Muscle of leg (tissue), 3 donors: ENCODE measurements at regions not wholly inside any gene's neighbourhood (a gene's known extent, or its start where the extent isn't known, plus 50 kb on each side); places are given as distances from the start of the nearest gene placed in this dataset.

Source experiments
- DNase-seq: peaks from one replicate; pipeline ENCODE4 v3.0.0; 2013
- H3K27ac ChIP-seq: one replicate; pipeline ENCODE4 v1.5.1; 2013; ENCODE audit warnings: mild to moderate bottlenecking, low read length, control low read depth
- H3K27me3 ChIP-seq: one replicate; pipeline ENCODE4 v1.6.1; 2013; ENCODE audit warnings: low read length; ENCODE audit not compliant: control insufficient read depth, insufficient read depth
- H3K36me3 ChIP-seq: one replicate; pipeline ENCODE4 v1.6.1; 2013; ENCODE audit warnings: low read length; ENCODE audit not compliant: control insufficient read depth, insufficient read depth
- H3K4me1 ChIP-seq: one replicate; pipeline ENCODE4 v1.6.1; 2013; ENCODE audit warnings: low read length; ENCODE audit not compliant: control insufficient read depth, insufficient read depth
- H3K4me3 ChIP-seq: one replicate; pipeline ENCODE4 v1.5.1; 2013; ENCODE audit warnings: low read length, control low read depth
- H3K9me3 ChIP-seq: replicated peaks from 2 replicates; pipeline ENCODE4 v1.6.1; 2013; ENCODE audit warnings: low read depth, low read length; ENCODE audit not compliant: control insufficient read depth
- WGBS: methylation state at CpG from one replicate; pipeline ENCODE4 v1.1.5; 2013; ENCODE audit warnings: missing lambda C conversion rate; ENCODE audit not compliant: insufficient coverage; 5-methylcytosine and 5-hydroxymethylcytosine counted together

DNA sequence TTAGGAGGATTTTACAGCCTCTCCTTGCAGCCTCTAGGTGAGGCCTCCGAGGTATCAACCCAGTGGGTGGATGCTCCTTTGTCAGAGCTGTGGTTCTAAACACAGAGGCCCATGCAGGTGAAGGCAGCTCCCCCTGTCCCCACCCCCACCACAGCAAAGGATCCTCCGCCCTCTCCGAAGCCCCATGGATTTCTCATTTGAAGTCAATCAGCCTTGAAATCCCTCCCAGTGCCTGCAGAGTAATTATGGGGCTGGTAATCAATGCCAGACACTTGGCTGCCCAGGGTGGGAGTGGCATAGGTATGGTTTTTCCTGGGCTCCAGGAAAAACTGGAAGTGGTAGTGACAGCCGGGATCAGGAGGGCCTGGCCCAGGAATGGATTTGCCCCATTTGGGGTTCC, 119.5 kb upstream of the CSF3R start:
- H3K4me1 ChIP-seq: no peaks in the 10 kb centered on the region
- WGBS: 42% methylated on average over 2 of the region's 4 CpGs
- DNase-seq: no peak
- H3K27ac ChIP-seq: no peak overlapping the region
- H3K36me3 ChIP-seq: no peaks in the 10 kb centered on the region
- no peak overlapping the region for H3K4me3 ChIP-seq
- H3K27me3 ChIP-seq: peaks cover 2% of the 10 kb centered on the region
- no peaks in the 10 kb centered on the region for H3K9me3 ChIP-seq

DNA sequence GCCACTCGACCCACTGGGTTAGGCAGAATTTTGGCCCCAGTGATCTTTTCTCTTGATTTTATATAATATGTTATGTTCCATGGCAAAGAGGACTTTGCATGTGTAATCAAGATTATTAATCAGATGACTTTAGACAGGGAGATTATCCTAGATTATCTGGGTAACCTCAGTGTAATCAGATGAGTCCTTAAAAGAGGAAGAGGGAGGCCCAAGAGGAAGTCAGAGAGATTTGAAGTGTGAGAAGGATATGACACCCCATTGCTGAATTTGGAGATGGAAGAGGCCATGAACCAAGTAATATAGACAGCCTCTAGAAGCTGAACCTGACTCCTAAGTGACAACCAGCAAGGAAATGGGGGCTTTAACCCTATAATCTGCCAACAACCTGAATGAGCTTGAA, 117.1 kb upstream of the CSF3R start:
- DNase-seq: no peak
- Histone ChIP-seq H3K27me3 (peaks cover 2% of the 10 kb centered on the region), H3K4me1 (no peaks in the 10 kb centered on the region), H3K36me3 (no peaks in the 10 kb centered on the region), H3K4me3 (no peak overlapping the region), H3K9me3 (no peaks in the 10 kb centered on the region), H3K27ac (no peak overlapping the region)
- WGBS: no CpG with 5 or more reads among the region's 1 CpG

DNA sequence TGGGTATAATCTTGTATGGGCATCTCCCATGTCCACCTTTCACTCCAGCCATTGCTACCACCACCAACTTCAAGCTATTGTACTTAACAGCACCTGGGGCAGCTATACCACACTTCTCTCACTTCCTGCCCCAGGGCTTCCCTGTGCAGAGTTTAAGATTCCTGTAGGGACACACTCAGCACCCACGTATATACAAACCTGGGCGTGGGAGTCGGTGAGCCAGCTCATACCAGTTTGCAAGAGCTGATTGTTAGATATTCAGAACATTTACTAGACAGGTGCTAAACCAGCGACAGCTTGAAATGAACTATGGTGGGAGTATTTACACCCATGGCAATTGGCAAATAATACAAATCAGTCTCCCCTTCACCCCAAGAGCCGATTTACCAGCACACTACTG, 114.8 kb upstream of the CSF3R start:
- Histone ChIP-seq H3K27ac (no peak overlapping the region), H3K36me3 (no peaks in the 10 kb centered on the region), H3K4me3 (no peak overlapping the region), H3K4me1 (no peaks in the 10 kb centered on the region), H3K9me3 (no peaks in the 10 kb centered on the region), H3K27me3 (peaks cover 5% of the 10 kb centered on the region)
- WGBS: no CpG with 5 or more reads among the region's 5 CpGs
- no peak for DNase-seq

DNA sequence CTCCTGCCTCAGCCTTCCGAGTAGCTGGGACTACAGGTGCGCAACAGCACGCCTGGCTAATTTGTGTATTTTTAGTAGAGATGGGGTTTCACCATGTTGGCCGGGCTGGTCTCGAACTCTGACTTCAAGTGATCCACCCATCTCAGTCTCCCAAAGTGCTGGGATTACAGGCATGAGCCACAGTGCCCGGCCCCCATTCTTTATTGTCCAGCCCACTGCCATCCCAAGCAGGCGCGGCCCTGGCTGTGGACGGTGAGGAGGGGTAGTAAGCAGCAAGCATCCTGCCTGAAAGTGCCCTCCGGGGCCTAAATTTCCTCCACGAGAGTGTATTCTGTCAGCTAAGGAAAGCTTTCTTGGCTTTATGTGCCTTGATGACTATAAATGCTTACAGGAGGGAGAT, 113.2 kb upstream of the CSF3R start:
- no peaks in the 10 kb centered on the region for H3K36me3 ChIP-seq
- H3K27me3 ChIP-seq: peaks cover 10% of the 10 kb centered on the region
- no peaks in the 10 kb centered on the region for H3K9me3 ChIP-seq
- 56% methylated on average over 6 of the region's 11 CpGs for WGBS
- H3K4me1 ChIP-seq: no peaks in the 10 kb centered on the region
- H3K4me3 ChIP-seq: no peak overlapping the region
- DNase-seq: no peak
- H3K27ac ChIP-seq: no peak overlapping the region

DNA sequence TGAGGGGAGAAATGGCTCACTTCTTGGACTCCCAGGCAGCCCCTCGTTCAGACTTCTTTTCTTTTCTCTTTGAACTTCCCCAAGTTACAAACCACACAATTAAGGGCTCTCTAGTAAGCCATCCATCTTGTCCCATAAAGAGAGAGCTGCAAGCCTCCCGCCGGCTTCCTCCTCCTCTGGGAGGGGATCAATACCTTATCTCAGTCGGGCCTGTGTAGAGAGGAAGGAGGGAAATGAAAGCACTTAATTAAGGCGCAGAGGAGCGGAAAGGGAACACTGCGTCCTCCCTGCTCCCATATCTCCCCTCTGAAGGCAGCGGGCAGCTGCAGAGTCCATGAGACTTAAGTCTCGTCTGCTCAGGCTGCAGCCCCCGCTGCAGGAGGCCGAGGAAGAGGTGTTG, 112.6 kb upstream of the CSF3R start:
- Histone ChIP-seq H3K27ac (no peak overlapping the region), H3K27me3 (peaks cover 13% of the 10 kb centered on the region), H3K4me3 (no peak overlapping the region), H3K4me1 (peaks cover 2% of the 10 kb centered on the region), H3K36me3 (no peaks in the 10 kb centered on the region), H3K9me3 (no peaks in the 10 kb centered on the region)
- WGBS: 40% methylated on average over 2 of the region's 11 CpGs
- DNase-seq: no peak

DNA sequence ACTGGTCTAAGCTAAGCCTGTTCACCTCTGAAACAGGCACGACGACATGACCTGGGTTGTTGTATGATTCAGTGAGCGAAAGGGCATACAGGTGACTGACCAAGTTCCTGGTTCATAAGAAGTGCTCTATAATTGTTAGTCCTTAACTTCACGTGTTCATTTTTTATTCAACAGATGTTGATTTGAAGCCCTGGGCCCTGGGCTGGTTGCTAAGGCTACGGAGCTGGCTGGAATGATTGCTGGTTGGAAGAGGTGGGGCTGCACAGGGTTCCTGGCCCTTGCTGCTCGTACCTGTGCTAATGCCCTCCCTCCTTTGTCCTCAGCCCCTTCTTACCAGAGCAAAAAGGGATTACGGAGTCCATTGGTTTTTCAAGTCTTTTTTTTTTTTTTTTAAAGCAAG, 111.3 kb upstream of the CSF3R start:
- no peaks in the 10 kb centered on the region for H3K9me3 ChIP-seq
- no peaks in the 10 kb centered on the region for H3K36me3 ChIP-seq
- WGBS: 37% methylated on average over 5 of the region's 7 CpGs
- H3K27ac ChIP-seq: no peak overlapping the region
- DNase-seq: no peak
- H3K27me3 ChIP-seq: peaks cover 23% of the 10 kb centered on the region
- no peak overlapping the region for H3K4me3 ChIP-seq
- peaks cover 5% of the 10 kb centered on the region for H3K4me1 ChIP-seq

DNA sequence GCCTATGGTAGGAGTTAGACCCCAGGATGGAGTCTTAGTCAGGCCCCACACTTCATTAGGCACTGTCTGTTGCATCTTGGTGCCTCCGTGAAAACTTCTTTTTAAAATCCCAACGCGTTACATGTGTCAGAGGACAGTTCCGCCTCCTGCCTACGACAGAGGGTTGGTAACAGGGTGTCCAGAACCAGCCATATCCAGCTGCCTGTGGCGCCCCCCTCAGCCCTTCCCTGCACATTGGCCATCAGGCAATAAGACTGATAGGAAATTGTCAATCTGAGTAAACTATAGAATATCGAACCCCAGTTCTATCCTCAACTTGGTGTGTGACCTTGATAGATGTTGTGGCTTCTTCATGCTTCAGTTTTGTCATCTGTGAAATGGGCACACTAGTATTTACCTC, 108.6 kb upstream of the CSF3R start:
- Histone ChIP-seq H3K4me3 (no peak overlapping the region), H3K9me3 (no peaks in the 10 kb centered on the region), H3K36me3 (no peaks in the 10 kb centered on the region), H3K27me3 (peaks cover 32% of the 10 kb centered on the region), H3K27ac (no peak overlapping the region), H3K4me1 (peaks cover 5% of the 10 kb centered on the region)
- no peak for DNase-seq
- WGBS: no CpG with 5 or more reads among the region's 7 CpGs

DNA sequence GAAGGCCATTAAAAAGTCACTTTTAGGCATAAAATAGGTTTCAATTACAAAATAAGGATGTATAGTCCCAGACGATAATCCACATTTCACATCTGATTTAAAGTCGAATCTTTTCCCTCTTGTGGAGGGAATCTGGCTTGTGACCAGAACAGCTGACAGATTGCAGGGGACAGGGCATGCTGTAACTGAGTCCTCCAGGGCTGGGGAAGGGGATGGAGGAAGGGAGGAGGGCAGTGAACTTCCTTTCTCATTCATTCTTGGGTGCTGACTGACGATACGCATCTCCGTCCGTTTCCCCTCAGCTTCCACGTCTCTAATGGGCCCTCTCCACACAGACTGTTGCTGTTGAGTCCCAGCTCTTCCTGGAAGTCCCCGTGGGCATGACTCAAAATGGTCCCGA, 108.1 kb upstream of the CSF3R start:
- 9% methylated on average over 7 of the region's 9 CpGs for WGBS
- no peak for DNase-seq
- Histone ChIP-seq H3K4me1 (peaks cover 5% of the 10 kb centered on the region), H3K9me3 (no peaks in the 10 kb centered on the region), H3K27ac (no peak overlapping the region), H3K27me3 (peaks cover 35% of the 10 kb centered on the region), H3K4me3 (no peak overlapping the region), H3K36me3 (no peaks in the 10 kb centered on the region)

DNA sequence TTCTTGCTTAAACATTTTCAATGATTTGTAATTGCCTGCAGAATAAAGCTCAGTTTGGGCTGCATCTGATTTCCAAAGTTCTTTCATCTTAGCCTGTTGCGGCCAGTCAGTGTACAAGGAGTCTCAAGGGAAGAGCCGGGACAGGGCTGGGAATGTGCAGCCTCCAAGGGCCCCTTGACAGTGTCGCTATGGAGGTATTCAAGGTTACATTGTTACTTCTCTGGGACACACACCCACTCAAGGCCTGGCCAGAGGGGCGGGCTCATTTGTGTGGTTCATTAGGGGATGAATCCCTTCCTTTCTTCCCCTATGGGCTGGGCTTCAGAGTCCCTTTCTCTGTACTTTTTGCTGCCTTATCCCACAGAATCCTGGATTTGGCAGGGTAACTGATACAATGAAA, 107.6 kb upstream of the CSF3R start:
- H3K9me3 ChIP-seq: no peaks in the 10 kb centered on the region
- DNase-seq: no peak
- no peak overlapping the region for H3K27ac ChIP-seq
- H3K27me3 ChIP-seq: peaks cover 40% of the 10 kb centered on the region
- H3K4me1 ChIP-seq: peaks cover 5% of the 10 kb centered on the region
- WGBS: 17% methylated on average over 1 of the region's 4 CpGs
- no peaks in the 10 kb centered on the region for H3K36me3 ChIP-seq
- H3K4me3 ChIP-seq: no peak overlapping the region

DNA sequence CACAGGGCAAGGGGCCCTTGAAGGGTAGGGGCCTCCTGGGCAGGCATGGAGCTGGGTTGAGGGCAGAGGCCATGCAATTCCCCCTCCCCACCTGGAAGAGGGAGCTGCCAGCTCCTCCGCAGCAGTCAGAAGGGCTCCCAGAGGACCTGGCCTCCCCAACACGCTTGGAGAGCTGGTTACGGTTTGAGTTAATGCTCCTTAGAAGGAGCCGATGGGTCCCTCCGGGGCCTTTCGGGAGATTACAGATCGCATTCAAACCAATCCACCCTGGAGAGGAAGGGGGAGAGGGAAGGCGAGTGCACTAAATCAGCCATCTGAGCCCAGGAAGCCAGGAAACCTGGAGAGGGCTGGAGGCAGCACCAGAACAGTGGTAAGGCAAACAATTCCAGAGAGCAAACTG, 106.3 kb upstream of the CSF3R start:
- H3K27me3 ChIP-seq: peaks cover 43% of the 10 kb centered on the region
- WGBS: 21% methylated on average over 7 of the region's 8 CpGs
- no peak overlapping the region for H3K27ac ChIP-seq
- H3K9me3 ChIP-seq: no peaks in the 10 kb centered on the region
- H3K36me3 ChIP-seq: no peaks in the 10 kb centered on the region
- no peak overlapping the region for H3K4me3 ChIP-seq
- peaks cover 5% of the 10 kb centered on the region for H3K4me1 ChIP-seq
- DNase-seq: no peak
